K562 (cell line): ENCODE measurements at regions not wholly inside any gene's neighbourhood (a gene's known extent, or its start where the extent isn't known, plus 50 kb on each side); places are given as distances from the start of the nearest gene placed in this dataset.

Experiments
- CXXC5 ChIP-seq: fragments of 250-450 bp; sonication (Bioruptor Pico); IDR thresholded peaks from 2 replicates; pipeline ENCODE4 v1.8.0; 2022; ENCODE audit warnings: inconsistent platforms, mild to moderate bottlenecking, moderate library complexity
- DLX4 ChIP-seq: fragments of 250-450 bp; sonication (Bioruptor Pico); IDR thresholded peaks from 2 replicates; pipeline ENCODE4 v1.6.1; 2021; ENCODE audit warnings: mild to moderate bottlenecking
- HLTF ChIP-seq: fragments of 450-650 bp; IDR thresholded peaks from 2 replicates; pipeline ENCODE4 v1.6.1; 2016
- ZNF274 ChIP-seq: IDR thresholded peaks from 2 replicates; pipeline ENCODE4 v1.6.1; 2011; ENCODE audit warnings: low read depth, mild to moderate bottlenecking, low read length, moderate library complexity, borderline replicate concordance
- ZNF395 ChIP-seq: fragments of 200-800 bp; sonication (Bioruptor generic); IDR thresholded peaks from 2 replicates; pipeline ENCODE4 v1.6.1; 2017; ENCODE audit warnings: missing genetic modification characterization, missing compliant biosample characterization
- ZNF668 ChIP-seq: fragments of 250-450 bp; sonication (Bioruptor Pico); IDR thresholded peaks from 2 replicates; pipeline ENCODE4 v1.8.0; 2022; ENCODE audit warnings: mild to moderate bottlenecking, inconsistent platforms
- TF ChIP-seq, protein P1 (sequence below), 2 experiments: fragments of 450-650 bp; formaldehyde crosslinking in 1 of 2; IDR thresholded peaks; 2 replicates each; pipeline versions ENCODE4 v1.4.0 to v1.6.1; 2014 to 2020; ENCODE audit warnings: mild to moderate bottlenecking in 2 of 2, borderline replicate concordance in 1 of 2, low read depth in 1 of 2
- TF ChIP-seq, protein P2 (sequence below): fragments of 450-650 bp; IDR thresholded peaks from 2 replicates; pipeline ENCODE4 v1.6.1; 2016; ENCODE audit warnings: missing biosample characterization, missing genetic modification characterization
- TF ChIP-seq, protein P3 (sequence below), 3 experiments: fragments of 200-800 bp in 1 of 3; sonication (Bioruptor generic) in 1 of 3; sonication (generic) in 1 of 3; formaldehyde crosslinking in 1 of 3; IDR thresholded peaks; 2 replicates each; pipeline versions ENCODE4 v1.6.1 to v1.8.0; 2016 to 2022; ENCODE audit warnings: mild to moderate bottlenecking in 2 of 3, missing compliant biosample characterization in 2 of 3, missing genetic modification characterization in 2 of 3, missing genetic modification reagents in 1 of 3
- TF ChIP-seq, protein P4 (sequence below), 2 experiments: fragments of 450-650 bp; conservative IDR thresholded peaks; 2 replicates each; pipeline ENCODE4 v1.6.1; 2017; ENCODE audit warnings: mild to moderate bottlenecking in 2 of 2, moderate library complexity in 2 of 2

DNA sequence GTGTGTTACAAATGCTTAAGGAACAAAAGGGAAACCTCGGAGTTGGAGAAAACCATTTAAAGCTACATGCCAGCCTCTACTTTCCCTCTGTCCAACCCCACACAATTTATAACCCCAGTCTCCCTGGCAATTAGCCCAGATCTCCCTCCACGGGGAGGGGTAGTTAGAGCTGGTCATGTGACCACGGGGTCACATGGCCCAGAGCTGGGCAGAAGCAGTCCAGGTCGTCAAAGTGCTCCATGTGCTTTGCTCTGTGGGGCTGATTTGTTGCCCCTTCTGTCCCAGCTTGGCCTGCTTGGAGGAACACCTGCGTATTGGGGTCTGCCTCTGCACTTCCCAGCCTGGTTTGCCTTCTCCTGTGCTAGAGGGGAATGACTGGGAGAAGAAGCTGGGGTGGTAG, 219.1 kb downstream of the RBM19 start (continued):
- TF ChIP-seq, protein P1, sequence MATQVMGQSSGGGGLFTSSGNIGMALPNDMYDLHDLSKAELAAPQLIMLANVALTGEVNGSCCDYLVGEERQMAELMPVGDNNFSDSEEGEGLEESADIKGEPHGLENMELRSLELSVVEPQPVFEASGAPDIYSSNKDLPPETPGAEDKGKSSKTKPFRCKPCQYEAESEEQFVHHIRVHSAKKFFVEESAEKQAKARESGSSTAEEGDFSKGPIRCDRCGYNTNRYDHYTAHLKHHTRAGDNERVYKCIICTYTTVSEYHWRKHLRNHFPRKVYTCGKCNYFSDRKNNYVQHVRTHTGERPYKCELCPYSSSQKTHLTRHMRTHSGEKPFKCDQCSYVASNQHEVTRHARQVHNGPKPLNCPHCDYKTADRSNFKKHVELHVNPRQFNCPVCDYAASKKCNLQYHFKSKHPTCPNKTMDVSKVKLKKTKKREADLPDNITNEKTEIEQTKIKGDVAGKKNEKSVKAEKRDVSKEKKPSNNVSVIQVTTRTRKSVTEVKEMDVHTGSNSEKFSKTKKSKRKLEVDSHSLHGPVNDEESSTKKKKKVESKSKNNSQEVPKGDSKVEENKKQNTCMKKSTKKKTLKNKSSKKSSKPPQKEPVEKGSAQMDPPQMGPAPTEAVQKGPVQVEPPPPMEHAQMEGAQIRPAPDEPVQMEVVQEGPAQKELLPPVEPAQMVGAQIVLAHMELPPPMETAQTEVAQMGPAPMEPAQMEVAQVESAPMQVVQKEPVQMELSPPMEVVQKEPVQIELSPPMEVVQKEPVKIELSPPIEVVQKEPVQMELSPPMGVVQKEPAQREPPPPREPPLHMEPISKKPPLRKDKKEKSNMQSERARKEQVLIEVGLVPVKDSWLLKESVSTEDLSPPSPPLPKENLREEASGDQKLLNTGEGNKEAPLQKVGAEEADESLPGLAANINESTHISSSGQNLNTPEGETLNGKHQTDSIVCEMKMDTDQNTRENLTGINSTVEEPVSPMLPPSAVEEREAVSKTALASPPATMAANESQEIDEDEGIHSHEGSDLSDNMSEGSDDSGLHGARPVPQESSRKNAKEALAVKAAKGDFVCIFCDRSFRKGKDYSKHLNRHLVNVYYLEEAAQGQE (IDR thresholded peaks at IDR 0.05; ENCODE audit: borderline replicate concordance), result peak; percentile 85
- TF ChIP-seq, protein P1 (CRISPR knock-in tag; IDR thresholded peaks at IDR 0.05; ENCODE audit: low read depth), result no peak
- TF ChIP-seq ZNF395 (CRISPR knock-in tag) (0 out of 2 replicates have a peak, but pooled peaks have one; percentile 53), HLTF (no peak), ZNF274 (no peak), DLX4 (CRISPR knock-in tag) (no peak), ZNF668 (CRISPR knock-in tag) (peak; percentile 60; the same call in 1 of the 2 replicates), CXXC5 (CRISPR knock-in tag) (peak; percentile 55)
- TF ChIP-seq, protein P2, sequence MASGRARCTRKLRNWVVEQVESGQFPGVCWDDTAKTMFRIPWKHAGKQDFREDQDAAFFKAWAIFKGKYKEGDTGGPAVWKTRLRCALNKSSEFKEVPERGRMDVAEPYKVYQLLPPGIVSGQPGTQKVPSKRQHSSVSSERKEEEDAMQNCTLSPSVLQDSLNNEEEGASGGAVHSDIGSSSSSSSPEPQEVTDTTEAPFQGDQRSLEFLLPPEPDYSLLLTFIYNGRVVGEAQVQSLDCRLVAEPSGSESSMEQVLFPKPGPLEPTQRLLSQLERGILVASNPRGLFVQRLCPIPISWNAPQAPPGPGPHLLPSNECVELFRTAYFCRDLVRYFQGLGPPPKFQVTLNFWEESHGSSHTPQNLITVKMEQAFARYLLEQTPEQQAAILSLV (tag), result peak; percentile 61; the same call in 1 of the 2 replicates
- TF ChIP-seq, protein P3, sequence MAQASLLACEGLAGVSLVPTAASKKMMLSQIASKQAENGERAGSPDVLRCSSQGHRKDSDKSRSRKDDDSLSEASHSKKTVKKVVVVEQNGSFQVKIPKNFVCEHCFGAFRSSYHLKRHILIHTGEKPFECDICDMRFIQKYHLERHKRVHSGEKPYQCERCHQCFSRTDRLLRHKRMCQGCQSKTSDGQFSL (CRISPR knock-in tag; IDR thresholded peaks at IDR 0.05), result 0 out of 2 replicates have a peak, but pooled peaks have one; percentile 15
- TF ChIP-seq, protein P3 (tag; IDR thresholded peaks at IDR 0.05), result no peak
- TF ChIP-seq, protein P4, sequence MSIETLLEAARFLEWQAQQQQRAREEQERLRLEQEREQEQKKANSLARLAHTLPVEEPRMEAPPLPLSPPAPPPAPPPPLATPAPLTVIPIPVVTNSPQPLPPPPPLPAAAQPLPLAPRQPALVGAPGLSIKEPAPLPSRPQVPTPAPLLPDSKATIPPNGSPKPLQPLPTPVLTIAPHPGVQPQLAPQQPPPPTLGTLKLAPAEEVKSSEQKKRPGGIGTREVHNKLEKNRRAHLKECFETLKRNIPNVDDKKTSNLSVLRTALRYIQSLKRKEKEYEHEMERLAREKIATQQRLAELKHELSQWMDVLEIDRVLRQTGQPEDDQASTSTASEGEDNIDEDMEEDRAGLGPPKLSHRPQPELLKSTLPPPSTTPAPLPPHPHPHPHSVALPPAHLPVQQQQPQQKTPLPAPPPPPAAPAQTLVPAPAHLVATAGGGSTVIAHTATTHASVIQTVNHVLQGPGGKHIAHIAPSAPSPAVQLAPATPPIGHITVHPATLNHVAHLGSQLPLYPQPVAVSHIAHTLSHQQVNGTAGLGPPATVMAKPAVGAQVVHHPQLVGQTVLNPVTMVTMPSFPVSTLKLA (conservative IDR thresholded peaks at IDR 0.05), result peak in 1 of 2 experiments; percentile 51; a peak in 1 of 4 replicates
